ENCODE measurements at regions not wholly inside any gene's neighbourhood (a gene's known extent, or its start where the extent isn't known, plus 50 kb on each side); places are given as distances from the start of the nearest gene placed in this dataset.

GRCh38 chr16:6125483-6126259 is 1028.1 kb upstream of the EEF2KMT start:
- no peak for DNase-seq (ENCODE audit: low read depth in 4 of 4, low spot score in 2 of 4)

- DNase-seq (ENCODE audit: low read depth in 4 of 4, low spot score in 2 of 4), result no peak
These were observed 1026.5 kb upstream of the EEF2KMT start for GRCh38 chr16:6124136-6124535.

GRCh38 chr16:6122401-6122800 is 1024.8 kb upstream of the EEF2KMT start:
- peak in 2 of 4 donors; percentile 12 to 14 for DNase-seq (ENCODE audit: low read depth in 4 of 4, low spot score in 2 of 4)

GRCh38 chr16:6114691-6115090 is 1017.1 kb upstream of the EEF2KMT start:
- no peak for DNase-seq (ENCODE audit: low read depth in 4 of 4, low spot score in 2 of 4)

GRCh38 chr16:6113749-6114148 is 1016.2 kb upstream of the EEF2KMT start:
- no peak for DNase-seq (ENCODE audit: low read depth in 4 of 4, low spot score in 2 of 4)

GRCh38 chr16:6112700-6113099 is 1015.1 kb upstream of the EEF2KMT start:
- no peak for DNase-seq (ENCODE audit: low read depth in 4 of 4, low spot score in 2 of 4)

GRCh38 chr16:6111390-6111789 is 1013.8 kb upstream of the EEF2KMT start:
- no peak for DNase-seq (ENCODE audit: low read depth in 4 of 4, low spot score in 2 of 4)

GRCh38 chr16:6110346-6110745 is 1012.8 kb upstream of the EEF2KMT start:
- no peak for DNase-seq (ENCODE audit: low read depth in 4 of 4, low spot score in 2 of 4)

GRCh38 chr16:6106061-6106460 is 1008.5 kb upstream of the EEF2KMT start:
- DNase-seq (ENCODE audit: low read depth in 4 of 4, low spot score in 2 of 4), result no peak

- no peak for DNase-seq (ENCODE audit: low read depth in 4 of 4, low spot score in 2 of 4)
These were observed 1007.5 kb upstream of the EEF2KMT start for GRCh38 chr16:6105115-6105514.

- DNase-seq (ENCODE audit: low read depth in 4 of 4, low spot score in 2 of 4), result no peak
These were observed 1006.8 kb upstream of the EEF2KMT start for GRCh38 chr16:6104428-6104827.

GRCh38 chr16:6103561-6103960 is 1006.0 kb upstream of the EEF2KMT start:
- DNase-seq (ENCODE audit: low read depth in 4 of 4, low spot score in 2 of 4), result no peak

GRCh38 chr16:6099102-6099501 is 1001.5 kb upstream of the EEF2KMT start:
- no peak for DNase-seq (ENCODE audit: low read depth in 4 of 4, low spot score in 2 of 4)

- DNase-seq (ENCODE audit: low read depth in 4 of 4, low spot score in 2 of 4), result no peak
These were observed 999.5 kb upstream of the EEF2KMT start for GRCh38 chr16:6096931-6097670.

GRCh38 chr16:6095414-6095813 is 997.8 kb upstream of the EEF2KMT start:
- DNase-seq (ENCODE audit: low read depth in 4 of 4, low spot score in 2 of 4), result no peak

- DNase-seq (ENCODE audit: low read depth in 4 of 4, low spot score in 2 of 4), result no peak
These were observed 993.4 kb upstream of the EEF2KMT start for GRCh38 chr16:6091021-6091420.

- DNase-seq (ENCODE audit: low read depth in 4 of 4, low spot score in 2 of 4), result peak in 2 of 4 donors; percentile 6 to 44
These were observed 983.9 kb upstream of the EEF2KMT start for GRCh38 chr16:6081320-6081976.

- DNase-seq (ENCODE audit: low read depth in 4 of 4, low spot score in 2 of 4), result no peak
These were observed 979.0 kb upstream of the EEF2KMT start for GRCh38 chr16:6076631-6077030.

GRCh38 chr16:6068063-6068462 is 970.5 kb upstream of the EEF2KMT start:
- DNase-seq (ENCODE audit: low read depth in 4 of 4, low spot score in 2 of 4), result no peak

GRCh38 chr16:6066652-6067051 is 969.1 kb upstream of the EEF2KMT start:
- DNase-seq (ENCODE audit: low read depth in 4 of 4, low spot score in 2 of 4), result no peak

- no peak for DNase-seq (ENCODE audit: low read depth in 4 of 4, low spot score in 2 of 4)
These were observed 965.9 kb upstream of the EEF2KMT start for GRCh38 chr16:6063526-6063925.

- DNase-seq (ENCODE audit: low read depth in 4 of 4, low spot score in 2 of 4), result no peak
These were observed 962.1 kb upstream of the EEF2KMT start for GRCh38 chr16:6059671-6060070.

Measured in left renal cortex interstitium (tissue), 4 donors.